ENCODE measurements at regions not wholly inside any gene's neighbourhood (a gene's known extent, or its start where the extent isn't known, plus 50 kb on each side); places are given as distances from the start of the nearest gene placed in this dataset.
A peak's percentile ranks its signal among the peaks of the same experiment; 100 is the strongest.

- no peak overlapping the region for H3K27ac ChIP-seq (ENCODE audit: low read depth, low read length)
- no peaks in the 10 kb centered on the region for H3K36me3 ChIP-seq (ENCODE audit: control insufficient read depth, insufficient read depth, low read length)
Observed at GRCh38 chr15:96047255-96047931, 283.1 kb upstream of the NR2F2 start.

GRCh38 chr15:96049323-96049722 is 281.2 kb upstream of the NR2F2 start:
- H3K27ac ChIP-seq (ENCODE audit: low read depth, low read length) = no peak overlapping the region
- H3K9ac ChIP-seq (ENCODE audit: low read depth, low read length) = no peak overlapping the region
- H3K27me3 ChIP-seq (ENCODE audit: control insufficient read depth, insufficient read depth, low read length) = peaks cover 73% of the 10 kb centered on the region
- H3K9me3 ChIP-seq (ENCODE audit: control insufficient read depth, insufficient read depth, low read length) = no peaks in the 10 kb centered on the region
- H3K4me1 ChIP-seq (ENCODE audit: control insufficient read depth, insufficient read depth, low read length) = peaks cover 20% of the 10 kb centered on the region
- no peaks in the 10 kb centered on the region for H3K36me3 ChIP-seq (ENCODE audit: control insufficient read depth, insufficient read depth, low read length)
- H3K4me3 ChIP-seq (ENCODE audit: low read depth, low read length) = no peak overlapping the region

More at GRCh38 chr15:96047255-96047931, 283.1 kb upstream of the NR2F2 start:
- Histone ChIP-seq H3K9me3 (ENCODE audit: control insufficient read depth, insufficient read depth, low read length) (no peaks in the 10 kb centered on the region), H3K4me1 (ENCODE audit: control insufficient read depth, insufficient read depth, low read length) (peaks cover 11% of the 10 kb centered on the region), H3K27me3 (ENCODE audit: control insufficient read depth, insufficient read depth, low read length) (peaks cover 56% of the 10 kb centered on the region), H3K9ac (ENCODE audit: low read depth, low read length) (no peak overlapping the region), H3K4me3 (ENCODE audit: low read depth, low read length) (no peak overlapping the region)

GRCh38 chr15:96049766-96050165 is 280.7 kb upstream of the NR2F2 start:
- H3K9me3 ChIP-seq (ENCODE audit: control insufficient read depth, insufficient read depth, low read length) = no peaks in the 10 kb centered on the region
- peaks cover 78% of the 10 kb centered on the region for H3K27me3 ChIP-seq (ENCODE audit: control insufficient read depth, insufficient read depth, low read length)
- H3K4me1 ChIP-seq (ENCODE audit: control insufficient read depth, insufficient read depth, low read length) = peaks cover 21% of the 10 kb centered on the region
- no peak overlapping the region for H3K4me3 ChIP-seq (ENCODE audit: low read depth, low read length)
- no peak overlapping the region for H3K27ac ChIP-seq (ENCODE audit: low read depth, low read length)
- no peaks in the 10 kb centered on the region for H3K36me3 ChIP-seq (ENCODE audit: control insufficient read depth, insufficient read depth, low read length)
- no peak overlapping the region for H3K9ac ChIP-seq (ENCODE audit: low read depth, low read length)

GRCh38 chr15:96051598-96051997 is 278.9 kb upstream of the NR2F2 start:
- H3K27me3 ChIP-seq (ENCODE audit: control insufficient read depth, insufficient read depth, low read length) = peaks cover 96% of the 10 kb centered on the region
- peaks cover 21% of the 10 kb centered on the region for H3K4me1 ChIP-seq (ENCODE audit: control insufficient read depth, insufficient read depth, low read length)
- H3K9me3 ChIP-seq (ENCODE audit: control insufficient read depth, insufficient read depth, low read length) = 0 out of 2 replicates have a peak, but pooled peaks cover 4% of the 10 kb centered on the region
- H3K36me3 ChIP-seq (ENCODE audit: control insufficient read depth, insufficient read depth, low read length) = no peaks in the 10 kb centered on the region
- H3K4me3 ChIP-seq (ENCODE audit: low read depth, low read length) = no peak overlapping the region
- no peak overlapping the region for H3K9ac ChIP-seq (ENCODE audit: low read depth, low read length)
- no peak overlapping the region for H3K27ac ChIP-seq (ENCODE audit: low read depth, low read length)

GRCh38 chr15:96052154-96052553 is 278.3 kb upstream of the NR2F2 start:
- H3K27ac ChIP-seq (ENCODE audit: low read depth, low read length) = no peak overlapping the region
- H3K9ac ChIP-seq (ENCODE audit: low read depth, low read length) = no peak overlapping the region
- H3K4me3 ChIP-seq (ENCODE audit: low read depth, low read length) = peak overlapping the region; percentile 50
- 0 out of 2 replicates have a peak, but pooled peaks cover 4% of the 10 kb centered on the region for H3K9me3 ChIP-seq (ENCODE audit: control insufficient read depth, insufficient read depth, low read length)
- H3K36me3 ChIP-seq (ENCODE audit: control insufficient read depth, insufficient read depth, low read length) = no peaks in the 10 kb centered on the region
- peaks cover 21% of the 10 kb centered on the region for H3K4me1 ChIP-seq (ENCODE audit: control insufficient read depth, insufficient read depth, low read length)
- H3K27me3 ChIP-seq (ENCODE audit: control insufficient read depth, insufficient read depth, low read length) = peaks cover 98% of the 10 kb centered on the region

GRCh38 chr15:96052572-96053030 is 277.9 kb upstream of the NR2F2 start:
- Histone ChIP-seq H3K36me3 (ENCODE audit: control insufficient read depth, insufficient read depth, low read length) (no peaks in the 10 kb centered on the region), H3K4me3 (ENCODE audit: low read depth, low read length) (peak overlapping the region; percentile 50)

GRCh38 chr15:96053031-96053780 is 277.3 kb upstream of the NR2F2 start:
- Histone ChIP-seq H3K27me3 (ENCODE audit: control insufficient read depth, insufficient read depth, low read length) (peaks cover 99% of the 10 kb centered on the region), H3K27ac (ENCODE audit: low read depth, low read length) (peak overlapping the region; percentile 46), H3K9ac (ENCODE audit: low read depth, low read length) (no peak overlapping the region)

More at GRCh38 chr15:96052572-96053030, 277.9 kb upstream of the NR2F2 start:
- H3K9ac ChIP-seq (ENCODE audit: low read depth, low read length) = no peak overlapping the region
- peaks cover 98% of the 10 kb centered on the region for H3K27me3 ChIP-seq (ENCODE audit: control insufficient read depth, insufficient read depth, low read length)
- no peak overlapping the region for H3K27ac ChIP-seq (ENCODE audit: low read depth, low read length)
- peaks cover 21% of the 10 kb centered on the region for H3K4me1 ChIP-seq (ENCODE audit: control insufficient read depth, insufficient read depth, low read length)
- H3K9me3 ChIP-seq (ENCODE audit: control insufficient read depth, insufficient read depth, low read length) = 0 out of 2 replicates have a peak, but pooled peaks cover 4% of the 10 kb centered on the region

GRCh38 chr15:96053781-96054428 is 276.6 kb upstream of the NR2F2 start:
- H3K27me3 ChIP-seq (ENCODE audit: control insufficient read depth, insufficient read depth, low read length) = peaks cover 95% of the 10 kb centered on the region
- peaks cover 21% of the 10 kb centered on the region for H3K4me1 ChIP-seq (ENCODE audit: control insufficient read depth, insufficient read depth, low read length)
- no peaks in the 10 kb centered on the region for H3K36me3 ChIP-seq (ENCODE audit: control insufficient read depth, insufficient read depth, low read length)
- peak overlapping the region; percentile 46 for H3K27ac ChIP-seq (ENCODE audit: low read depth, low read length)
- H3K9ac ChIP-seq (ENCODE audit: low read depth, low read length) = no peak overlapping the region
- H3K4me3 ChIP-seq (ENCODE audit: low read depth, low read length) = peak overlapping the region; percentile 50
- 0 out of 2 replicates have a peak, but pooled peaks cover 4% of the 10 kb centered on the region for H3K9me3 ChIP-seq (ENCODE audit: control insufficient read depth, insufficient read depth, low read length)

More at GRCh38 chr15:96053031-96053780, 277.3 kb upstream of the NR2F2 start:
- Histone ChIP-seq H3K9me3 (ENCODE audit: control insufficient read depth, insufficient read depth, low read length) (0 out of 2 replicates have a peak, but pooled peaks cover 4% of the 10 kb centered on the region), H3K4me1 (ENCODE audit: control insufficient read depth, insufficient read depth, low read length) (peaks cover 21% of the 10 kb centered on the region), H3K36me3 (ENCODE audit: control insufficient read depth, insufficient read depth, low read length) (no peaks in the 10 kb centered on the region), H3K4me3 (ENCODE audit: low read depth, low read length) (peak overlapping the region; percentile 50)

- no peaks in the 10 kb centered on the region for H3K36me3 ChIP-seq (ENCODE audit: control insufficient read depth, insufficient read depth, low read length)
Observed at GRCh38 chr15:96054621-96055020, 275.9 kb upstream of the NR2F2 start.

GRCh38 chr15:96058103-96058851 is 272.2 kb upstream of the NR2F2 start:
- Histone ChIP-seq H3K27me3 (ENCODE audit: control insufficient read depth, insufficient read depth, low read length) (peaks cover 67% of the 10 kb centered on the region), H3K36me3 (ENCODE audit: control insufficient read depth, insufficient read depth, low read length) (no peaks in the 10 kb centered on the region), H3K4me3 (ENCODE audit: low read depth, low read length) (no peak overlapping the region), H3K9ac (ENCODE audit: low read depth, low read length) (no peak overlapping the region), H3K9me3 (ENCODE audit: control insufficient read depth, insufficient read depth, low read length) (0 out of 2 replicates have a peak, but pooled peaks cover 4% of the 10 kb centered on the region), H3K27ac (ENCODE audit: low read depth, low read length) (no peak overlapping the region), H3K4me1 (ENCODE audit: control insufficient read depth, insufficient read depth, low read length) (peaks cover 7% of the 10 kb centered on the region; the same call in 1 of the 2 replicates)

More at GRCh38 chr15:96054621-96055020, 275.9 kb upstream of the NR2F2 start:
- Histone ChIP-seq H3K4me1 (ENCODE audit: control insufficient read depth, insufficient read depth, low read length) (peaks cover 21% of the 10 kb centered on the region), H3K9me3 (ENCODE audit: control insufficient read depth, insufficient read depth, low read length) (0 out of 2 replicates have a peak, but pooled peaks cover 4% of the 10 kb centered on the region), H3K27me3 (ENCODE audit: control insufficient read depth, insufficient read depth, low read length) (peaks cover 95% of the 10 kb centered on the region), H3K27ac (ENCODE audit: low read depth, low read length) (no peak overlapping the region), H3K9ac (ENCODE audit: low read depth, low read length) (no peak overlapping the region), H3K4me3 (ENCODE audit: low read depth, low read length) (no peak overlapping the region)
